NCI-H1092 (cell line): ENCODE measurements at regions not wholly inside any gene's neighbourhood (a gene's known extent, or its start where the extent isn't known, plus 50 kb on each side); places are given as distances from the start of the nearest gene placed in this dataset.

Experiments used
- DNase-seq: peaks from one replicate; lab custom pipeline; 2025; lab: John Stamatoyannopoulos, UW

DNA sequence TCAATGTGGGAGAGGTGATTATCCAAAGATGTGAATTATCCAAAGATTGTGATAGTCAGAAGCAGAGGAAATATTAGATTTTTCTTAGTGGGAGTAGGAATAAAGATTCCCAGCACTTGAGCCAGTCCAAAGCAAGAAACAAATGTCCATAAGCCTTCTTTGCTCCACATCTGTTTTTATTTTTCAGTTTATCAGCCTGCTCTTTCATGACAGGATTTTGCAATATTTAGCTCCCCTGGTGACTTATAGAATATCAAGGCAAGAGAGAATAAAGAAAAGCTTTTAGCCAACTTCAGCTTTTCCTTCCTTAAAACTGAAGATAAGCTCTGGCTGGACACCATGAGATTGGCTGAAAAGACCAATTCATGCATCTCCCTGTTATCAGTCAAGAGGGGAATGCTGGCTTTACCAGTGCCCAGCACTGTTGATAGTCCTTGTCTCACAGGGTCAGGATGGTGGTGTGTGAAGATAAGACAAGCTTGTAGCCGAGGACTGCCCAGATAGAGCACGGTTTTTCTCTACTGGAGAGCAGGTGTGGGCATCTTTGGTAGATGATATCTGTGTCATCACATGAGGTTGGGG lies 706.5 kb downstream of the KCNJ2 start:
- no peak for DNase-seq

DNA sequence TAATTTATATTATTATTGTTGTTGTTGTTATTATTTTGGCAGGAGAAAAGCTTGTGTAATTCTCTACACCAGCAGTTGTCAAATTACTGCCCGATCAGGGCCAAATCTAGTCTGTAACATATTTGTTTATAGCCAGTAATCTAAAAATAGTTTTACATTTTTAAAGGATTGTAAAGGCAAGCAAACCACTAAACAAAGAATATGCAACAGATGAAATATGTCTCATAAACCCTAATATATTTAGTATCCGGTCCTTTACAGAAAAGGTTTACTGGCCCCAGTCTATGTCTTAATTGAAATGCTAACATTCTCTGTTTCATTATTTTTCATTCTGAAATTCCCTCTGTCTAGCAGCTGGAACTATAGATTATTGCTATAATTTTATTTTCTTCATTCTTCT lies 709.5 kb downstream of the KCNJ2 start:
- no peak for DNase-seq

DNA sequence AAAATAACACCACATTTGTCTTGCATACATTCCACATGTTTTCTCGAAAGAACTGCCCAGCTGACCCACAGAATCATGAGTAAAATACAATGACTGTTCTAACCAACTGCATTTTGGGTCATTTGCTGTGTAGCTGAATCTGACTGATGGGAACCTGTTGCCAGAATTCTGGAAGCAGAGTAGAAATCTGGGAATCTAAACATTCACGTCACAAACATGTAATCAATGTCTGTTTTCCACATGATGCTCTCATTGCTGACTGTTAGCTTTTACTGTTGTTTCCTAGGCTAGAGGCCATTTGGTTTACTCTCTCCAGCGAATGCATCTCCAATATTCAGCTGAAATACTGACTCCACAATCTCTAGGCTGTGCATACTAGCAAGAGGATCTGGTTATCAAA lies 710.1 kb downstream of the KCNJ2 start:
- DNase-seq, result no peak

DNA sequence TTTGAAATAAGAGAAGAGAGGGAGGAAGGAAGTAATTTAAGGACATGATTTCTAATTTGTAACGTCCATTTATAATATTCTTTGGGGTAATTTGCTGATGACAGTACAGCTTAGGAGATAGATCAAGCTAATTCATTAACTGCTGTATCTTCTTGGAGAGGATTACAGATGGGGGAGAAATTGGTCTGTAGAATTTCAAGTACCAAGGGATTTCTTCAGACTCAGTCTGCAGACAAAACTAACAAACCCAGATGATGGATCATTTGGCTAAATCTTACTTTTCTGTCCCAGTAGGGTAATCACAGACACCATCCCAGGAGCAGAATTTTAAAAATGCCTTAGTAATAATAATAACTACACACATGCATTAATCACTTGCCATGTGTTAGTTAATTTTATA lies 711.8 kb downstream of the KCNJ2 start:
- no peak for DNase-seq

DNA sequence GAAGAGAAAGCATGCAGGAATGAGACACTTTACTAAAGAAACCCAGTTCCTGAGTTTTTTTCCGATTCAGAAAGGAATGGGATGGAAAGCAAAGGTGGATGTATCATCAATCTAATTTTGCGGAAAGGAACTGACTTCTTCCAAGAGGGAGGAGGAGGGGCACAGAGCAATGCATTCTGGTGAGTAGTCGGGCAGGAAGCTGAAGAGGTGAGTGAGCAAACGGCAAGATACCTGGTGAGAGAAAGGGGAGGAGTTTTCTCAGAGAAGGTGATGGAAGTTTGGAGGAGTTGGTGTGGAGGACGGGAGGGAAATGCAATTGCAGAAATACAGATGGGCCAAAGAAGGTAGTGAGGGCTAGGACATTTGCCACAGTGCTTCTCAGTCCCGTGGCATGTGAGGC lies 713.2 kb downstream of the KCNJ2 start:
- no peak for DNase-seq

DNA sequence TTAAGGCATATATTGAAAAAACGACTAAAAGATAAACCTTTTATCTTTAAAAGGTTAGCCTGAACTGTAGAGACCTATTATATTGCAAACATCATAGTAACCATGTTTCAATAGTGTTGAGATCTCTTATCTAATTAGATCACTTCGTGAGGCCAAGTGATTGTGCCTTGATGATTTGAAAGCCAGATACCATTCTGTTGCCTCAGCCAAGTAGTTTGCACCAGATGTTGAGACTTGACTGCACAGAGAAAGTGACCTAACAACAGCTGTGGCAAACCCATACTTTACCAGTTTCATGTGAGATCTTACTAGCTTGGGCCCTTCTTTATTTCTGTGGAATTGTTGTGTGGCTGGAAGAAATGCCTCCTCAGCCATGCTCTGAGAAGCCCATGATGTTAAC lies 717.3 kb downstream of the KCNJ2 start:
- no peak for DNase-seq

DNA sequence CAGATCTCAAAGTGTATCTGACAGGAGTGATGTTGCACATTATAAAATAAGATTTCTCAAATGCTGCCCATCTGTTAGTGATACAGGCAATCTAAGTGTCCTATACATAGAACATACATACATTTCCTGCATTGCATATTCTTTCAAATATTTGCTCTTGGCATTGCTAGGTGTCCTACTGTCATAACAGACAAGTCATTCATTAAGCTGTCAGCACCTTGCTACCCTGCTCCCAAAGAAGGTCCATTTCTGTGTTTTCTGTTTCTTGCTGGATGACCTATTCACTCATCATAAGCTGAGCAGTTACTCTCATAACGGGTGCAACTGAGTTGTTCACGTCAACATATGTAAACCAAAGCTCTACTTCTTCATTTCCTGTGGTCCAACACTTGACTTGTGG lies 719.0 kb downstream of the KCNJ2 start:
- DNase-seq, result no peak

DNA sequence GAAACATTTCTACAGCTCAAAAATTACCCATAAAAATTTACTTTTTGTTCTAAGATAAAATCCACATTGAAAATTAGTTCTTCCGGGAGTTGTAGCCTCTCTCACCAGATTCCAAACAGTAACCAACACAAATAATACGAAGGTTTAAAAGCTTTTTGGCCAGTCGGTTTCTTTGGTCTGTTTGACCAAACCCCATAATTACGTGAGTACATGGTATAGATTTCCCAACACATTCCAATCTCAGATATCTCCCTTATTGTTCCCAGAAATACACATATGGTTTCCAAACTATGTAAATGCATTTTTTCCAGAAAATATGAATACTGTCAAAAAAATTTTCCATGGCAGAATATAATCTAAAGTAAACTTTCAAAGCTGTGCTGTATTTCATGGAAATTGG lies 722.0 kb downstream of the KCNJ2 start:
- DNase-seq, result no peak

DNA sequence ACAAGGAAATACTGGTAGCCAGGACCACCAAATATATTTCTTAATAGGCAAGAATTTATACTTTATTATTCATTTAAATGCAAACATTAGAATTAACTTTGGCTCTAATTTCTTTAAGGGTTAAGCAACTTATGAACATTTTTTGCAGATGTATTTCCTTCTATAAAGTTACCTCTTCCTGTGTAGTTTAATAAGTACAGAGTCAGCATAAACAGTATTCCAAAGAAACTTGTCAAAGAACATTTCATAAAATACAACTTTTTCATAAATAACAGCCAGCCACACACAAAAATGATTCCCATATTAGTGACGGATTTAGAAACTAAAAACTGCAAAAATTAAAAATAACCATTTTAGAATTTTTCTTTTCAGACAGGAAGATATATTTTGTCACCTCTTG lies 723.2 kb downstream of the KCNJ2 start:
- DNase-seq, result no peak

DNA sequence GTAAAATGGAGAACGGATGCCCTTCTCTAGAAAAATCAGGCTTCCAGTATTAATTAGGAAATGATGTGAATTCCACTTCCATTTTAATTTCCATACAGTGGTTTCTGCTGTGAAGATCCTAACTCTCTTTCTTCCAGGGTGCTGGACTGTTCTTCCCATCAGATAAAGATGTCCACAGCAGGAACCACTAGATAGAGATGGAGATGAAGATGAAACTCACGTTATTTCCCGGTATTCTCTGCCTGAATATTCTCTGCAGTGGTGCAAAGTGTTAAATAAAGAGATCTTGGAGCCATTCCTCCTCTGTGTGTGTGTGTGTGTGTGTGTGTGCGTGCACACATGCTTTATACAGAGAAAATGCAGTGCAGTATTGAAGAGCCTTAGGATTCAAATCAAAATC lies 727.5 kb downstream of the KCNJ2 start:
- no peak for DNase-seq

DNA sequence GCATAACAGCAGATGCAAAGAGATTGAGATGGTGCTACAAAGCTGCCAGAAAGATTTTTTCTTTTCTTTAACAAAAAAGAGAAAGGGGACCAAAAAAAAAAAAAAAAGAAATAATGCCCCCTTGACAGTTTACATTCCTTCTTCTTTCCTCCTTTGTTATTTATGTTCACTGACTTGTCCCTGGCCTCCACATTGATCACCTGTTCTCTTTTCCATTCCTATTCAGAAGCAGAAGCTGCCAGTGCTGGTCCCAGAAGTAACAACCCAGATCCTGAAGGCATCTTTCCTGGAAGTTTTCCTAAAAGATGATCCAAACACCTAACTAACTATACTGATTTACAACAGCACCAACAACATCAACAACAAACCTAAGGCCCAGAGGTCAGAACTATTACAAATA lies 728.1 kb downstream of the KCNJ2 start:
- no peak for DNase-seq

DNA sequence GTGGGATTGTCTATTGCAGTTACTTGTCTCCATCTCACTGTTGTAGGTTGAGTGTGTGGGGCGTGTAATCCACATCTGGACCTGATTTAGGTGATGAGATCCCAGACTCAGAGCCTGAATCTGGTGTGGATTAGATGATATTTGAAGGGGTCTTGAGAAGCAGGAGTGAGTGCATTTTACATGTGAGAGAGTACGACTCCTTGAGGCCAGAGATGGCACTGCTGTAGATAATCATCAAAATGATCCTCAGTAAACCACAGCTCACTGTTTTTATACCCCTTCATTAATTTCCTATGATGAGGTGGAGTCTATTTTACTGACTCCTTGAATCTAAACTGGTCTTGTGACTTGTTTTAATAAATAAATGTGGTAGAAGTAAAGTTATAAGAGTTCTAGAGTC lies 732.5 kb downstream of the KCNJ2 start:
- DNase-seq, result no peak

DNA sequence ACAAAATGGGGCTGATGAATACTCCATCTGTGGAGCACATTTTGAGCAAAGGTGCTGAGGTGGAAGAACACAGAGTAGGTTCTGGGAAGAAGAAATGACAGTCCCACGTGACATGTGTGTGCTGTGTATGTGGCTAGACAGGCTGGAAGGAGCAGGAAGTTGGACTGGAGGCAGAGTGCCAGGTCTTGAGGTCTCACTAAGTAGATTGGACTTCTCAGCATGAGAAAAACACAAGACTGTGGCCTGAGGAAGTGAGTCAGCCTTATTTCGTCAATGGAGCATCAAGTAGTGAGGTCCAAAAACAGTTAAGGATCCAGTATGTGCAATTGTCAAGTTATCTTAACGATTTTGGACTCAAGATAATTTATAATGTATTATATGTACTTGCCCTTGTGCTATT lies 736.5 kb downstream of the KCNJ2 start:
- DNase-seq, result no peak

DNA sequence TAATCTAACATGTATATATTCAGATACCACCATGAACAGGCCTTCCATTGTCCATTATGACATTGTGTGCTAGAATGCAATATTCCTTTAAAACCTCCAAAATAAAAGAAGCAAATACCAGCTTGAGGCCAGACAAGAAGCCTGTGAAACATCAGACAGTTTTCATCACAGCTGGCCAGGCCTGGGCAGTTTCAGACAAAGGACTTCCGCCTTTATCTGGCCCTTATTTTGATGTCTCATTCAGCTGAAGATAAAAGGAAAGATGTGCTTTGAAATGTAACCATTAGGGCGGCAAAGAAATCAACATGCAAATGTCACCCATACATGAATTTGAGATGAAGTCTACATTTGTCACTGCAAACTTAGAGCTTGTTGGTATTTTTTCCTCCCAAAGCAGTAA lies 737.5 kb downstream of the KCNJ2 start:
- no peak for DNase-seq

DNA sequence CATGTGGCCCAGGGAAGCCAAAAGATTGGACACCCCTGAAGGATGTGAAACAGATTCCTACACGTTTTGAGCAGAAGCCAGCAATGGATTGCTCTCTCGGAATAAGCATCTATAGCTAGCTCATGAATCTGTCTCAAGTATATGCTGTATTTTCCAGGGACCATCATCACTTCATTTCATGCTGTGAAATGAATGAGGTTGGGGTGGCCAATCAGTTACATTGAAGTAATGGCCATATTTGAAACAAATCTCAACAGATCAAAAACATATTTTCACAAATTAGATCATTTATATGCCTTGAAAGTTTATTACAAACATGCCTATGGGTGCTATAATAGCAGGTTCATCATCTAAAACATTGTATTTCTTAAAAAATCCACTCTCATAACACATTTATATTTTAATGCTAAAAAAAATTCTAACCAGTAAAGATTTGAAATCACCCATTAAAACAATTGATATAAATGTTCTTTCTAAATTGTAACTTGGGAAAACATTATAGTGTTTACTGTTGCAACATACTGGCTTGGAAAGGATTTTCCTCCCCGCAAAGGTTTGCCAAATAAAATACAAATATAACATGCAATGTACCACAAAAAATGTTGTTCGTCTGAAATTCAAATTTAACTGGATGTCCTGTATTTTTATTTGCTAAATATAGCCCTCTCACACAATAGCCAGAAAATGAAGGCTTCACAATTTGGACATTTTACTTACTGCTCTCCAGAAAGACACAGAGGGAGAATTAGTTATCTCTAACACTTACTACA lies 743.6 kb downstream of the KCNJ2 start:
- no peak for DNase-seq

DNA sequence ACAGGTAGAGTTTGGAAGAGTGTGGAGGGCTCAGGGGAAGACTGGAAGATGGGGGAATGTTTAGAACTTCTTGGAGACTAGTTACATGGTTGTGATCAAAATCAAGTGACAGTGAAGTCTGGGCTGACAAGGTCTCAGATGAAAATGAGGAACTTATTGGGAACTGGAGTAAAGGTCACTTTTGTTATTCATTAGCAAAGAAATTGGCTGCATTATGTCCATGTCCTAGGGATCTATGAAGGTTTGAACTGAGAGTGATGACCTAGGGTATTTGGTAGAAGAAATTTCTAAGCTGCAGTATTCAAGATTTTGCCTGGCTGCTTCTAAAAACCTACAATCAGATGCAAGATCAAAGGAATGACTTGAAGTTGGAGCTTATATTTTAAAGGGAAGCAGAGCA lies 747.1 kb downstream of the KCNJ2 start:
- no peak for DNase-seq

DNA sequence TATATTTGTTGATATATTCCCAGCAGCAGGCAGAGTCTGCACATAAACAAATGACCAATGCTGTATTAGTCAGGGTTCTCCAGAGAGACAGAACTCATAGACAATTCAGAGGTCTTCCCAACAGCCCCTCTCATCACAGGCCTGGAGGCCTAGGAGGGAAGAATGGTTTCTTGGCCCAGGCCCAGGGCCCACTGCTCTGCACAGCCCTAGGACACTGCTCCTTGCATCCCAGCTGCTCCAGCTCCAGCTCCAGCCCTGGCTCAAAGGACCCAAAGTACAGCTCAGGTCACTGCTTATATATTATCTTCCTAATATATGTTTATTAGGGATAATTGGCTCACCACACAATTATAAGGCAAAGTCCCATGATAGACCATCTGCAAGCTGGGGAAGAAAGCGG lies 749.9 kb downstream of the KCNJ2 start:
- DNase-seq, result no peak

DNA sequence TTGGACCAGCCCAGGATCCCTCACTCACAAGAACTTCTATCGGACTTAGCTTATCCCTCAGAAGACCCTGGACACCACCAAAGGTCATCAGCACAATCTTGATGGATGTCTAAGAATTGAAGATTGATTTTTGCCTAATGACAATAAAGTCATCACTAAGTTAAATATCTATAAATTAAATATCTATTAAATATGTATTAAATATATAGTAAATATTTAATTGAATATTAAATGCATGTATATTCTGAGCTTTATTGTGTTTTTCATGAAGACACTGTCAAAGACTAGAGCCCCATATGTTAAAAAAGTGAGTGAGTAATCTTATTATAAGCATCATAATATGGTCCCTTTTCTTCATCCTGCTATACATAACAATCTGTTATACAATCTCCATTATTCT lies 751.1 kb downstream of the KCNJ2 start:
- DNase-seq, result no peak

DNA sequence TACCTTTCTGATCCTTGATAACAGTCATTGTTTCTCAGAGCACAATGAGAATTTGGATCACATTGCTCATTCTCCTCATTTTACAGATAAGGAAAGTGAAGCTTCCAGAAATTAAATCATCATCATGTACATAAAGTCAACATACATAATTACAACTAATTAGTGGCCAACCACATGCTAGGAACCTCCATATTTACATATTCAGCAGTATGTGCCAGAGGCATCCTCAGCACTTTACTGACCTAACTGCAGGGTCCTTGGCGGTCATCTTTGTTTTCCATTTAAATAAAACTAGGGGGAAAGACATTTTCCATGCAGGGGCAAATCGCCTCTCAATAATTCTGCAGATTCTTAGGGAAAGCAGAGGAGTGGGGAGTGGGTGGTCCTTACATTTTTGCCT lies 752.9 kb downstream of the KCNJ2 start:
- DNase-seq, result no peak

DNA sequence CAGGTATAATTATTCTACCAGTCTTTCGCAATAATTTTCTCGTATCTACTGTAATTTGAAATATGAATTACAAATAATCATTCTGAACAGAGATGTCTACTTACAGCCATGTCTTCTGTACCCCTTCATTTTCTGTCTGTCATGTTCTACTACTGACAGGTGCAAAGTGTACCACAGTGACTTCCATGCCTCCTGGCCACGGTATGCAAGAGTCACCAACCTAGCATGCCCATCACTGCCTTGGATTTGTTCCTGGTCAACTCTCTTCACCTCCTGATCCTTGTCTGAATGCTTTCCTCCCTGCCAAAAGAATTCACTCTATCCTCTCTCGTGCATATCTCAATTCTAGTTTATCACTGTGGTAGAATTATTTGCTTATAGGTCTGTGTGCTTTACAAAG lies 755.4 kb downstream of the KCNJ2 start:
- DNase-seq, result no peak

DNA sequence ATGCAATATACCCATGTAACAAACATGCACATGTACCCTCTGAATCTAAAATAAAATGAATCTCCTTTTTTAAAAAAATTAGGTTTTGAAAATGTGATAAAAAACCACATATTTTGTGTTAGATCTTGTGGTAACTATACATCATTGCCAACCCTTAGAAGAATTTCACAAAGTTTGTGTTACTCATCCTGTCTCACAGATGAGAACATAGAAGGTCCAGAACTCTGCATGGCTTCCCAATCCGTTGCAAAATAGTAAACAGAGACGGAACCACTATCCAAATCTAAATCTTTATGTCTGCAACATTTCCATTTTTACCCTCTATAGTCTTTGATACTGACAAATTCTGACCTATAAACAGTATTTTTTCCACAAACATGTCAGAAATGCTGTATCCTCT lies 759.9 kb downstream of the KCNJ2 start:
- DNase-seq, result no peak

DNA sequence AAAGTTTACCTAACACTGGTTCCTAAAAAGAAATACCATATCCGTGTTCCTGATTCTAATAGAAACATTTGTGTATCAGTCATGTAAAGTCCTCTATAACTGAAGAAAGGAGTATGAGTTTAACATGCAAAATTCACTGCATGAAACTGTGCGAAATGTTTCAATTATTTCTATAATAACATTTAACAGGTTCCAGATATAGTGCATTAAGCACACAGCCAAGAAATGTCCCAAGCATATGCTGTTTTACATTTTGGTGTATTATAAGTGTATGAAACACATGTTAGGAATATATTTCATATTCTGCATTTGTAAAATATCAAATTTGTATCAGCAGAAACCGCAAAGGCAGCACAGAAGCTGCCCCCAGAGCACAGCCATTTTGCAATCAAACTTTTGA lies 764.9 kb downstream of the KCNJ2 start:
- no peak for DNase-seq

DNA sequence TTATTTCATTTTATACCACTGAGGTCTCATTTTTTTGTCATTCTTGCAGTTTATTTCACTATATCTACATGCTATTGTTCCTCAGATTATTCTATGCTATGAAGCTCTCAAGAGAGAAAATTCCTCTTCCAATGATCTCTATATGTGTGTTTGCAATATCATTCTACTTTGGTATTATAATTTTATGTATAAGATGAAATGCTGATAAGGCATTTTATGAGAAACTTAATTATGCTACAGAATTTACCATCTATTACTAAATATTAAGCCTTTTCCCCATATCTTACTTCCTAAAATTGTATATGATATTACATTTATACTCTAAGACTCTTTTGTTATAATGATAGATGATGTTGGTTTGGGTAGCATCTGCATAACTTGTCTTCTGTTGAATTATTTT lies 765.5 kb downstream of the KCNJ2 start:
- DNase-seq, result no peak

DNA sequence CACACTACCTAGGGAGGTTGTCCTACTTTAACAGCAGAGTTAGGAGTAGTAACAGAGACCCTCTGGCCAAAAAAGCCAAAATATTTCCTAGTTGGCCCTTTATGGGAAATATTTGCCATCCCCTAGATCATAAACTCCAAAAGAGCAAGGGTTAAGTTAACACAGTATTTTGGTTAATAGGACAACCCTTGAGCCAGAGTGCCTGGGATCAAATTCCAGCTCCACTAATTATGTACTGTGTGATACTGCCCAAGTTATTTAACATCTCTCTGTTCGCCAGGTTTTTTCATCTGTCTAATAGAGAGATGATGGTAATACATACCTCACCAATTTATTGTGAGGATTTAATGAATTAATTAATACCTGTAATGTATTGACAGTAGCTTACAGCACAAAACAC lies 767.4 kb downstream of the KCNJ2 start:
- DNase-seq, result no peak
